ENCODE measurements at regions not wholly inside any gene's neighbourhood (a gene's known extent, or its start where the extent isn't known, plus 50 kb on each side); places are given as distances from the start of the nearest gene placed in this dataset.

DNA sequence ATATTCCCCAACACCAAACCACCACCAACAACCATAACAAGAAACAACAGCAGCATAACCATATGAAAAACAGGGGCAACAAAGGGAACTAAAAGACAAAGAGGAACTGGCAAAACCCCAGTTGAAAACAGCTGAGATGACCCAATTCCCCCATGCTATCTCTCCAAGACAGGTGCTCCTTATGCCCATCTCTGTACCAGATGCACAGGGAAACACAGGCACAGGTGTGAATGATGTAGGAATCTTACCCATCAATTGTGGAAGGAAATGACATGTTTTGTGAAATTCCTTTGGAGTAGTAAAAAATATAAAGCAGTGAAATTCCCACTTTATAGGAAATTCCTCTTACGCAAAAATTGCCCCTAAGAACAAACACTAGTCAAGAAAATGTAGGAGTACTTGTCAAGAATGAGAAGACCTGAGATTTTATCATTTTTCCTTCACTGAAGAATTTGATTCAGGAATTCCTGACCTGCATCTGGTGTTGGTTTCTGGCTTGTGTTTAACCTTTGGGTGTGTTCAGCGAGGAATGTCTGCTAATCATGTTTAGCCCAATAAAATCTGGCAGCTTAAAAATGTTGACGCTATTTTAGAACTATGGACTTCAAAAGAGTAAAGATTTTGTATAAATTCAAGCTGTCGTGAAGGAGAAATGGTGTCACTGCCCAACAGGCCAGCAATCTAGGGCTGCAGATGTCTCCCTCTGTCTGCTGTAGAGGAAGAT, 67.7 kb upstream of the ARHGAP28 start:
- TF ChIP-seq CREB1 (IDR thresholded peaks at IDR 0.05; ENCODE audit: low read depth) = no peak
- TF ChIP-seq, protein P1, sequence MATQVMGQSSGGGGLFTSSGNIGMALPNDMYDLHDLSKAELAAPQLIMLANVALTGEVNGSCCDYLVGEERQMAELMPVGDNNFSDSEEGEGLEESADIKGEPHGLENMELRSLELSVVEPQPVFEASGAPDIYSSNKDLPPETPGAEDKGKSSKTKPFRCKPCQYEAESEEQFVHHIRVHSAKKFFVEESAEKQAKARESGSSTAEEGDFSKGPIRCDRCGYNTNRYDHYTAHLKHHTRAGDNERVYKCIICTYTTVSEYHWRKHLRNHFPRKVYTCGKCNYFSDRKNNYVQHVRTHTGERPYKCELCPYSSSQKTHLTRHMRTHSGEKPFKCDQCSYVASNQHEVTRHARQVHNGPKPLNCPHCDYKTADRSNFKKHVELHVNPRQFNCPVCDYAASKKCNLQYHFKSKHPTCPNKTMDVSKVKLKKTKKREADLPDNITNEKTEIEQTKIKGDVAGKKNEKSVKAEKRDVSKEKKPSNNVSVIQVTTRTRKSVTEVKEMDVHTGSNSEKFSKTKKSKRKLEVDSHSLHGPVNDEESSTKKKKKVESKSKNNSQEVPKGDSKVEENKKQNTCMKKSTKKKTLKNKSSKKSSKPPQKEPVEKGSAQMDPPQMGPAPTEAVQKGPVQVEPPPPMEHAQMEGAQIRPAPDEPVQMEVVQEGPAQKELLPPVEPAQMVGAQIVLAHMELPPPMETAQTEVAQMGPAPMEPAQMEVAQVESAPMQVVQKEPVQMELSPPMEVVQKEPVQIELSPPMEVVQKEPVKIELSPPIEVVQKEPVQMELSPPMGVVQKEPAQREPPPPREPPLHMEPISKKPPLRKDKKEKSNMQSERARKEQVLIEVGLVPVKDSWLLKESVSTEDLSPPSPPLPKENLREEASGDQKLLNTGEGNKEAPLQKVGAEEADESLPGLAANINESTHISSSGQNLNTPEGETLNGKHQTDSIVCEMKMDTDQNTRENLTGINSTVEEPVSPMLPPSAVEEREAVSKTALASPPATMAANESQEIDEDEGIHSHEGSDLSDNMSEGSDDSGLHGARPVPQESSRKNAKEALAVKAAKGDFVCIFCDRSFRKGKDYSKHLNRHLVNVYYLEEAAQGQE (IDR thresholded peaks at IDR 0.05; ENCODE audit: low read depth) = no peak
- no peak for TF ChIP-seq CEBPB (IDR thresholded peaks at IDR 0.05)
- TF ChIP-seq, protein P2, sequence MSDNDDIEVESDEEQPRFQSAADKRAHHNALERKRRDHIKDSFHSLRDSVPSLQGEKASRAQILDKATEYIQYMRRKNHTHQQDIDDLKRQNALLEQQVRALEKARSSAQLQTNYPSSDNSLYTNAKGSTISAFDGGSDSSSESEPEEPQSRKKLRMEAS (IDR thresholded peaks at IDR 0.05) = no peak
- TF ChIP-seq FOXM1 (IDR thresholded peaks at IDR 0.05; ENCODE audit: borderline replicate concordance, low read depth) = no peak
- no peak for TF ChIP-seq TEAD4 (IDR thresholded peaks at IDR 0.05)
- no peak for TF ChIP-seq YY1 (IDR thresholded peaks at IDR 0.05; ENCODE audit: low read depth)
- TF ChIP-seq RAD21 (IDR thresholded peaks at IDR 0.05; ENCODE audit: low read depth) = no peak
- TF ChIP-seq EGR1 (IDR thresholded peaks at IDR 0.05) = no peak
- no peak for TF ChIP-seq TCF12 (IDR thresholded peaks at IDR 0.05; ENCODE audit: low read depth)
- TF ChIP-seq, protein P3, sequence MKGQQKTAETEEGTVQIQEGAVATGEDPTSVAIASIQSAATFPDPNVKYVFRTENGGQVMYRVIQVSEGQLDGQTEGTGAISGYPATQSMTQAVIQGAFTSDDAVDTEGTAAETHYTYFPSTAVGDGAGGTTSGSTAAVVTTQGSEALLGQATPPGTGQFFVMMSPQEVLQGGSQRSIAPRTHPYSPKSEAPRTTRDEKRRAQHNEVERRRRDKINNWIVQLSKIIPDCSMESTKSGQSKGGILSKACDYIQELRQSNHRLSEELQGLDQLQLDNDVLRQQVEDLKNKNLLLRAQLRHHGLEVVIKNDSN (IDR thresholded peaks at IDR 0.05) = no peak
- TF ChIP-seq NFIC (IDR thresholded peaks at IDR 0.05) = no peak
- TF ChIP-seq ZBTB7A (IDR thresholded peaks at IDR 0.05; ENCODE audit: low read depth) = no peak
- no peak for TF ChIP-seq TAF1 (IDR thresholded peaks at IDR 0.05; ENCODE audit: low read depth)
- no peak for TF ChIP-seq EP300 (IDR thresholded peaks at IDR 0.05; ENCODE audit: borderline replicate concordance)

DNA sequence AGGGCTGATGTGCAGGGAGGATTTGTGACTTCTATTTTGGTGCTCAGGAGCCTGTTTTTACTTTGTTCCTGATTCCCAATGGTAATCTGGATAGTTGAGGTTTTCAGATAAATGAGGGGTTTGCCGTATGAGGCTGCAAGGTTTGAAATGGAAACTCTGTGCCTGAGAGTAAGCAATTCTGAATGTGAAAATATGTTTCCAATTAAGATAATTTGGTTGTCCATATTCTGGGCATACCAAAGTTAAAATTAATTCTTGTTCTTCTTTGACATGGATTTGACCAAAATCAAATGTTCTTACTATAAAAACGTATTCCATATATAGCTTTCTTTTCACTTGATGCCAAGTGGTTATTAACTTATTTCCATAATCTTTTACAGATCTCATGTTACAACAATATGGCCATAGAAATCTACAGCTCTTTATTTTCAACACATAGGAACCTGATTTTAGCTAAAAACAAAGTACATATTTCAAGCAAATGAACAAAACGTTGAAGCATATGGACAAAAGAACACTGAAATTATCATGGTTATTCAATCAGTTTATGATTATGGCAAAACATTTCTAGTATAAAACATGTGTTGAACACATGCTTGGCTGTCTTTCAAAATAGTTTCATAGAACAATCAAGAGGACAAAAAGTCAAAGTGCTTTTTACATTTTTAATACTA, 63.4 kb upstream of the ARHGAP28 start:
- TF ChIP-seq NFIC (IDR thresholded peaks at IDR 0.05) (no peak), ZBTB7A (IDR thresholded peaks at IDR 0.05; ENCODE audit: low read depth) (no peak), EGR1 (IDR thresholded peaks at IDR 0.05) (no peak), RAD21 (IDR thresholded peaks at IDR 0.05; ENCODE audit: low read depth) (no peak), CREB1 (IDR thresholded peaks at IDR 0.05; ENCODE audit: low read depth) (no peak), YY1 (IDR thresholded peaks at IDR 0.05; ENCODE audit: low read depth) (no peak), FOXM1 (IDR thresholded peaks at IDR 0.05; ENCODE audit: borderline replicate concordance, low read depth) (no peak), CEBPB (IDR thresholded peaks at IDR 0.05) (no peak)
- TF ChIP-seq, protein P3 (IDR thresholded peaks at IDR 0.05) = no peak

DNA sequence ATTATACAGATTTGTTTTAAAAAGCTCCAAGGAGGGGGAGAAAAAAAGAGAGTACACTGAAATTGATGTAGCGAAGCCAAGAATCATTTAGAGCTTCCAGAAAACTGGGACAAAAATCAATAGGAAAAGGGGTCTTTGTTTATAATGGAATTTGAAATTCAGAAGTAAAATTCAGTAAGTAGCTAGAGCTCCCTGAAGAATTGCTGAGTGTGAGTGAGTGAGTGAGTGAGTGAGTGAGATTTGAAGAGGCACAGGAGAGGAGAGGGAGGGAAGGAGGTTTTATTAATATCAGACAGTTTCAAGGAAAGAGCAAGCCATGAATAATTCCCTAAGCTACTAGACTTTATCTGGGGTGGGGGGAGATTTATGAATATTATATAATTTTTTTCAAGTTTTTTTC, 60.7 kb upstream of the ARHGAP28 start:
- TF ChIP-seq YY1 (IDR thresholded peaks at IDR 0.05; ENCODE audit: low read depth) = no peak
- no peak for TF ChIP-seq RAD21 (IDR thresholded peaks at IDR 0.05; ENCODE audit: low read depth)
- no peak for TF ChIP-seq TAF1 (IDR thresholded peaks at IDR 0.05; ENCODE audit: low read depth)
- no peak for TF ChIP-seq FOXM1 (IDR thresholded peaks at IDR 0.05; ENCODE audit: borderline replicate concordance, low read depth)
- TF ChIP-seq TCF12 (IDR thresholded peaks at IDR 0.05; ENCODE audit: low read depth) = no peak
- no peak for TF ChIP-seq NFIC (IDR thresholded peaks at IDR 0.05)
- TF ChIP-seq, protein P3 (IDR thresholded peaks at IDR 0.05) = no peak
- TF ChIP-seq CEBPB (IDR thresholded peaks at IDR 0.05) = no peak
- TF ChIP-seq, protein P2 (IDR thresholded peaks at IDR 0.05) = no peak
- no peak for TF ChIP-seq EGR1 (IDR thresholded peaks at IDR 0.05)
- no peak for TF ChIP-seq CREB1 (IDR thresholded peaks at IDR 0.05; ENCODE audit: low read depth)
- TF ChIP-seq ZBTB7A (IDR thresholded peaks at IDR 0.05; ENCODE audit: low read depth) = no peak
- TF ChIP-seq, protein P1 (IDR thresholded peaks at IDR 0.05; ENCODE audit: low read depth) = no peak
- no peak for TF ChIP-seq EP300 (IDR thresholded peaks at IDR 0.05; ENCODE audit: borderline replicate concordance)
- TF ChIP-seq TEAD4 (IDR thresholded peaks at IDR 0.05) = no peak

DNA sequence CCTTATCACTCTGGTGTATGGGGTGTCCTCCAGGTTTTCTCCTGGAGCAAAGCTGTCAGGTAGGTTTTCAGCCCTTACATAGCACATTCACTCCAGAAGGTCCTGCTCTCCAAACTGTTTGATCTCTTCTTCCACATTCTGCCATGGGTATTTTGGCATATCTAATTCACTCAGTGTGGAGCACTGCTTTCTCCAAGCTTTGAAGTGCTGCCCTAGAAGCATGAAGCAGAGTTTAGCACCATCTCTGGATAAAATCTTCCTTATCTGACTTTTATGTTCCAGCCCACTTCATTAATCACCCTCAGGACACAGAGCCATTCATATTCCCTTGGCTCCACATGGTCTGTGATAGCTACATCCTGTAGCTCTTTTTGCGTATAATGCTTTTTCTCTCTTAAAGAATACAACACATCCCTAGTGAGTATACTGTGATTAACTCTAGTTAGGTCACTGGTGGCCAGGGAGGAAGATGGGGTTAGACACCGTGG, 56.7 kb upstream of the ARHGAP28 start:
- TF ChIP-seq, protein P1 (IDR thresholded peaks at IDR 0.05; ENCODE audit: low read depth) = no peak
- TF ChIP-seq ZBTB7A (IDR thresholded peaks at IDR 0.05; ENCODE audit: low read depth) (no peak), RAD21 (IDR thresholded peaks at IDR 0.05; ENCODE audit: low read depth) (no peak), YY1 (IDR thresholded peaks at IDR 0.05; ENCODE audit: low read depth) (no peak), TAF1 (IDR thresholded peaks at IDR 0.05; ENCODE audit: low read depth) (no peak), TCF12 (IDR thresholded peaks at IDR 0.05; ENCODE audit: low read depth) (no peak), NFIC (IDR thresholded peaks at IDR 0.05) (no peak), FOXM1 (IDR thresholded peaks at IDR 0.05; ENCODE audit: borderline replicate concordance, low read depth) (no peak), CREB1 (IDR thresholded peaks at IDR 0.05; ENCODE audit: low read depth) (no peak), TEAD4 (IDR thresholded peaks at IDR 0.05) (no peak), EGR1 (IDR thresholded peaks at IDR 0.05) (no peak), EP300 (IDR thresholded peaks at IDR 0.05; ENCODE audit: borderline replicate concordance) (no peak)

All from Ishikawa (cell line).